H54 (cell line): ENCODE measurements at regions not wholly inside any gene's neighbourhood (a gene's known extent, or its start where the extent isn't known, plus 50 kb on each side); places are given as distances from the start of the nearest gene placed in this dataset.
"Not testable (repeated sequence)": the region's sequence is repeated elsewhere in the genome, so short reads cannot be mapped to it uniquely, and the experiment has no call there.

ENCODE experiments used
- DNase-seq: peaks from one replicate; pipeline ENCODE4 v3.0.0; 2011; ENCODE audit warnings: low spot score, mixed read lengths; ENCODE audit not compliant: insufficient read length
- FAIRE-seq: peaks from 3 replicates; lab custom pipeline; 2011; peaks lifted over from hg19 to GRCh38; lab: Jason Lieb, UNC
- POLR2A ChIP-seq: IDR thresholded peaks from 2 replicates; pipeline ENCODE4 v1.6.1; 2011; ENCODE audit warnings: low read depth, mild to moderate bottlenecking, low read length

DNA sequence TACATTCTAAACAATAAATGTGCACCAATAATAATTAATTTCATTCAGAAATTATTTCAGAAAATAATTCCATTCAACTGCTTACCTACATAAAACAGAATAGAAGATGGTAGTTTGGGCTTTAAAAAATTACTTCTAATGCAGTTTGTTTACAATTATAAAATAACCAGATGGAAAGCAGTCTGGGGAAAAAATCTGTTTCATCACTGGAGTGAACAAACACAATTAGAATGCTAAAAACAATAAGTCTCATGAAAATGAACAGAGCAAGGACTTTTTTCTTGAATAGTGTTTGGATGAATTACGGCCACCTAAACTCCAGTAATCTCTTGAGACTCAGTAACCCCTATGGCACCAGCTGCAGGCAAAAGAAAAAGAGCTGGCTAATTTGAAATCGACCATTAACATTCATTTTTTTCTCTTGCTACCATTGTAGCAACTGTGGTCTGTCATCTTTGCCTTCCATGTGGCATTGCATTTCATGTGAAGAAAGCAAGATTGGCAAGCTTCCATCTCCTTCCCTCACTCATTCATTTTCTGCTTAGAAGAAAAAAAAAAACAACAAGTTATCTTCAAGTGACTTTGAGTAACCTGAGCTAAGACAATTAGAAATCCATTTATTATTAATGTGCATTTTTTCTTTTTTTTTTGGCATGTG is 88.4 kb upstream of the CEP85L start:
- no peak for TF ChIP-seq POLR2A
- no peak for DNase-seq
- FAIRE-seq, result no peak

DNA sequence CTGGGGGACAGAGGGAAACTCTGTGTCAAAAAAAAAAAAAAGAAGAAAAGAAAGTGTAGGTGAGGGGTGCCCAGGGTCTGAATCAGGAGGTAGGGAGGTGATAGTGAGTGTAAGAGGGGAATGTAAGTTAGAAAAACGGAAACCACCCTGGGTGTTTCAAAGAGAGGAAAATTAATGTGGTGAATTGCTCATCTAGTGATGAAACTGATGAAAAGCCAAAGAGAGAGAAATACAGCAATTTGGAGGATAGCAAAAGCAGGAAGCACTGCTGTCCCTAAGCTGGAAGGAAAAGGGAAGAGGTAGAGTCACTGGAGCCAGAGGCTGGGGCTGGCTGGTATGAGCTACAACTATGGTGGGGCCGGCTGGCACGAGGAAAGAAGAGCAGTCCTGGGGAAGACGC is 85.0 kb upstream of the CEP85L start:
- DNase-seq (no peak), FAIRE-seq (no peak)
- no peak for TF ChIP-seq POLR2A

DNA sequence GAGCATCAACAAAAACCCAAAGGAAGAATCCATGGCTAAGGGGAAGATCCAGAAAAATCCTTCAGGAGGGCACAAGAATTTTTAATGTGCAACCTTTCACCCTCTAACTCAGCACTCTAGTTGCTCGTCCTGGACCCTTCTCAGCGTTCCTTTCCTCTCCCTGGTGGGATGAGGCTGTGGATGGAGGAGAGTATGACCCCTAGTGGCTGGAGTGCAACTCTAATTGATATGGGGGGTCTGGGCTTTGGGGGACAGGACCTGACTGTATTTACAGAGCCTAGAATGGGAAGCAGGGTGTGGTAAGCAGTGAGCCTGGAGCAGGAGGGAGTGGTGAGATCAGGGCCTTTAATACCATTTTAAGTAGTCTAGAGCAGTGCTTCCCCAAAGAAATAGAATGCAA is 83.9 kb upstream of the CEP85L start:
- FAIRE-seq (no peak), DNase-seq (no peak)
- no peak for TF ChIP-seq POLR2A

DNA sequence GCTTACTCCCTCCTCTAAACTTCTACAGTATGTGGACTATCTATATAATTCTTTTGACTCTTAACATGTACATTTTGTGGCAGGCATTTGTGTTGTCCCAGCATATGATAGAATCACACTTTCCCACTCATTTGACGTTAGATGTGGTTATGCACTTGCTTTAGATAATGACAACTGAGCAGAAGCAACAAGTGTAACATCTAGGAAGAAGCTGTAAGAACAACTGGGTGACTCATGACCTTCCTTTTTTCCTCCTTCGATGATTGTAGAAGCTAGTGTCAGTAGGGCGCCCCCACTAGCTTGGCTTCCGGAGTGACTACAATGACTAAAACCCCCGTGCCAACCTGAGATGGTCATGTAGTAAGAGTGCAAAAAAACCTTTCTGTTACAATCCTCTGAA is 74.6 kb upstream of the CEP85L start:
- DNase-seq (no peak), FAIRE-seq (no peak)
- no peak for TF ChIP-seq POLR2A

DNA sequence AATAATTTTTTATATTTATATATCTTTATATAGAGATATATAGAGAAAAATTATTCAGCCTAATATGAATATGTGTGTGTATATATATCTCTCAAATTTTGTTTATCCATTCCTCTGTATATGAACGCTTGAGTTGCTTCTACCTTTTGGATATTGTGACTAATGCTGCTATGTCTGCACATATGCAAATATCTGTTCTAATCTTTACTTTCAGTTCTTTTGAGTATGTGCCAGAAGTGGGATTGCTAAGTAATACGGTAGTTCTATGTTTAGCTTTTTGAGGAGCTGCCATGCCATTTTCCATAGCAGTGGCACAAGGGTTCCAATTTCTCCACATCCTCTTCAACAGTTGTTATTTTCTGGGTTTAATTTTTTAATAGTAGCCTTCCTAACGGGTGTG is 72.8 kb upstream of the CEP85L start:
- TF ChIP-seq POLR2A, result no peak
- FAIRE-seq (no peak), DNase-seq (no peak)

DNA sequence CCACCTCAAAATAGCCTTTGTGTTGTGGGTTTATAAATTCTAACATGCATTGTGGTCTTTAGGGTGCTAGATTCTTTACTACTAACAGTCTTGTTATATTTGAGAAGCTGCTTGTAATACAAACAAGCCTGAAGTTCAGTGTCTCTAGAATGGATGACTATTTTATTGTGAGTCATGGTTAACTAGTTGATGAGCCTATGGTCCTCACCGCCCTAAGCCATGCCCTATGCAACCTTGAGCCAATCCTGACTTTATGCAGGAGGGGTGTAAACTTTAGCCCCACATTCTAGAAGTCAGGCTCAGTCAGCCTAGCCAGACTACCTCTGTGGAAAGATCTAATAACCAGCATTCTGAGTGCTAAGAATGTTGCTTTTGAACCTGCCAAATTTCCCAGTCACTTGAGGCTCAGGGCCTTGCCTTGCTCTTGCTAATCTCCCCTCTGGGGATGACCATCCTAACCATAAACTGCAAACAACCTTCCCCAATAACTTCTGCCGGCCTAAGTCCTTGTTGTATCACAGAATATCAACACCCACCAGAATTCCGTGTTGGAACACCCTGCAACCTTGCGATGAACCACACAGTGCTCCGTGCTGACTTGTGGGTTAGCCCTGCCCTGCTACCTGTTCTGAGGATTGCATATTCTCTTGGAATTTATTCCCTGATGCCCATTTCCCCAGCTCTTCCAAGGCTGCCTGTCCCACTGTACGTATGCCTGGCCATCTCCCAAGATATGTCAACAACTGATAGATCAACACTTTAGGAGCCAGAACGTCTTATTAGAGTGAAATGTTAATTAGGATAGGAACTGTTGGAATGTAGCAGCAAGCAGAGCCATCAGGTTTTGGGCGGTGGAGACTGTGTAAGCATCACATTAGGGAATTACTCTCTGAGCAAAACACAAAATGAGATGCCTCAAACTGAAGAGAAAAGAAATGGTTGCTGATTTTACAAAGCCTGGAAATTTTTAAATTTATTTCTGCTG is 71.7 kb upstream of the CEP85L start:
- no peak for DNase-seq
- FAIRE-seq, result no peak
- no peak for TF ChIP-seq POLR2A

DNA sequence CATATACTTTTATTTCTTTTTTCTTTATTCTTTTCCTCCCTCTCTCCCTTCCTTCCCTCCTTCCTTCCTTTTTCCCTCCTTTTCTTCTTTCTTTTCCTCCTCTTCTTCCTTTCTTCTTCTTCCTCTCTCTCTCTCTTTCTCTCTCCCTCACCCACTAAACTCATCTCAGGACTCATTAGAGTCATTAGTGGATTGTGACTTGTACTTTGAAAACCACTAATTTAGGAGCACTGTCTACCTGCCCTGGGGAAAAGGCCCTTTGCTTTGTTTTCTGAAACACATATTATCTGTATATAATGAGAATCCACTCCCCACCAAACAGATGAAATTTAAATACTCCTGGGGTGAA is 68.7 kb upstream of the CEP85L start:
- no peak for DNase-seq
- TF ChIP-seq POLR2A, result no peak
- no peak for FAIRE-seq

DNA sequence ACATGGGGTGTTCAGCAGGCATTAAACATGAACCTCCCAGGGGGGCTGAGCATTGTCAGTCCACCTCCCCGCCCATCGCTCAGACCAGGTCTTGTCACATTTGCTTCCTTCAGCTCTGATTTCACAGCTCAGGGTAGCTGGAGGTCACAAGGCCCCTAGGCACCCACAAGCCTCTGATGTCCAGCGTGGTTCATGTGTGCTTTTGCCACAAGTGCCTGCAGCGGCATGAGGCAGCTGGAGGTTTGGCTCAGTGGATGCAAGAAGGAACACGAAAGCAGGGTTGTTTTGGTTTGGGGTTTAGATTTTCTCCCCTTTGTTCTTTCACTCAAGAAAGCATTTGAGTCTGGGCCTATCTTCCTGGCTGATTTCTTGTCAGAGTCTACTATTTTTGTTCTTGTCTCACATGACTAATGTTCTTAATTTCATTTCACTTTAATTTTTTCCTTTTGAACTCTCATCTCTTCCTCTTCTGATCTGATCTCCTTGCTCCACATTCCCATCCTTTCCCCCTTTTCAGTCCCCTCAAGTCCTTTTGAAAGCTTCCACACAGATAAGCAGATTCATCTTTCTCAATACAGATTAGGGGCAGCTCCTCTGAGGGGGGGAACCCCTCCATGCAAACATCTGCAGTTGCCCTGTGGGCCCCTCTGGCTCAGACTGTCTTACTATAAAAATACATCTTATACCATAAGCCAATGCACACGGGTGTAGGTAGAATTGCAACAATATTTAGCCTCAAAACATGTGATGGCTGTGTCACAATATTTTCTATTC is 68.1 kb upstream of the CEP85L start:
- TF ChIP-seq POLR2A, result no peak
- FAIRE-seq (no peak), DNase-seq (no peak)

DNA sequence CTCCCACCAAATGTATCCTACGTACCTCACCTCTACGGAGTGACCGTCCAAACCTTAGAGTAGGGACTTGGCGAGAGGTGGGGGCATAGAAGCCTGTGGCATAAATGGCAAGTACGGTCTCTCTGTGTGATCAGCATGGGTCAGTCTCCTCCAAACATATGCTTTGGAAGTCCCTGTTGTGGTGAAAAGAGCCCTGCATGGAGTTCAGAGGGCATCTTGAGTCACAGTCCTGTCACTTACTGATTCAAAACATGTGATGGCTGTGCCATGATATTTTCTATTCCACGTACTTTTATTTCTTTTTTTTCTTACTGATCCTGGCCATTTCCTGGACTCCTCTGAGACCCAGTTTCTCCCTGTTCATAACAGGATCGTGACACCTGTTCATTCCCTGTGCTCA is 67.5 kb upstream of the CEP85L start:
- DNase-seq (no peak), FAIRE-seq (no peak)
- TF ChIP-seq POLR2A, result no peak

DNA sequence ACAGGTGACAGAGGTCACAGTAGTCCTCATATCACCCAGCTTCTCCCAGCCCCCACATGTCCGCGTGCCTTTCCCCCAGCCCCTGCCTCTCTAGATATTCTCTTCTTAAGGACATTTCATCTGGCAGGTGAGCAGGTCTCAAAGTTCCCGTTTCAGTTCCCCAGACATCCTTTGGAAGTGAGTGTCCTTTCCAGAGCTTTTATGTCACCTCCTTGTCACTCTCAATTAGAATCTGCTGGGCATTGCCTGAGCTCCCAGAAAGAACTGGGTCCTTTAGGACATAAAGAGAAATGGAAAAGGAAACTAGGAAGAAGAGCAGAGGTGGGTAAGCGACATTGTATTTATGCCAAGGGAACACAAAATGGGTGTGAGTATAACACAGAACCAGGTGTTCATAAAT is 66.9 kb upstream of the CEP85L start:
- no peak for TF ChIP-seq POLR2A
- DNase-seq (no peak), FAIRE-seq (no peak)

DNA sequence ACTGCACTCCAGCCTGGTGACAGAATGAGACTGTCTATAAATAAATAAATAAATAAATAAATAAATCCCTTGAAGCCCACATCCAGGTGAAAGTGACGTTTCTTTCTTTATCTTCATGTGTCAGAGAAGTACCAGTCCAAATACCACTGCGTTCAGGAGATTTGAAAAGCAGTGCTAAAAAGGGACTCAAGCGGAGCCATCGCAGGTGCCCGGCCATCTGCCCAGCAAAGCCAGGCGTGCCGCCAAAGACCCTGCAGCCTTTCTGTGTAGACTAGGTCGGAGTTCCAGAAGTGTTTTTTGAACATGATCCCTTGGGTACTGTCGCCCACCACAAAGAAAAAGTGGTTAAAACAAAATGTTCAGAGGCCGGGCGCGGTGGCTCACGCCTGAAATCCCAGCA is 65.7 kb upstream of the CEP85L start:
- FAIRE-seq (no peak), DNase-seq (no peak)
- TF ChIP-seq POLR2A, result no peak

DNA sequence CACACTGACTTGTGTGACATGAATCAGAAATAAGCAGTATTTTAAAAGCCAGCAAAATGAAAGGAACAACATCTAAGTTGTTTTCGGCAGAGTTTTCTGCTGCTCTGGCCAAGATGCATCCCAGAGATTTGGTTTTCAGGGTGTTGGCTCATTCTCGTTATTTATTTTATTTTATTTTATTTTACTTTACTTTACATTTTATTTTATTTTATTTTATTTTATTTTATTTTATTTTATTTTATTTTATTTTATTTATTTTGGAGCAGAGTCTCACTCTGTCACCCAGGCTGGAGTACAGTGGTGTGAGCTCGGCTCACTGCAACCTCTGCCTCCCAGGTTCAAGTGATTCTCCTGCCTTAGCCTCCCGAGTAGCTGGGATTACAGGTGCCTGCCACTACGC is 64.5 kb upstream of the CEP85L start:
- FAIRE-seq, result not testable (repeated sequence)

DNA sequence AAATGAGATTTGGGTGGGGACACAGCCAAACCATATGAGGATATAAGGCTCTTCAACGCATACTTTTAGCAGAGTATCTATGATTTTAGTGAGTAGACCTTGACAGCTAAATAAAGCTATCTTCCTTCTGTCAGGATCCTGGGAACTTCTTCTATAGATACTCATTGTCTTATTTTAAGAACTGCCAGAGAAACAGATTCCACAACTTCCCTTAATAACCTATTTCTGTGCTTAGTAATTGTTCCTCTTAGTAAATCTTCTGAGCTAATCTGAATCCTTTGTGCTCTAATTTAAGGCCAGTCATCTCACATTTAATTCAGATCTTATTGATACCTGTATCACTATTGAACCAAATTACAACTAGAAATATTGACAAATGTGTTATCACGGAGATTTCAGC is 64.0 kb upstream of the CEP85L start:
- FAIRE-seq (no peak), DNase-seq (no peak)
- no peak for TF ChIP-seq POLR2A

More for the DNA sequence above, 64.5 kb upstream of the CEP85L start:
- DNase-seq, result not testable (repeated sequence)

DNA sequence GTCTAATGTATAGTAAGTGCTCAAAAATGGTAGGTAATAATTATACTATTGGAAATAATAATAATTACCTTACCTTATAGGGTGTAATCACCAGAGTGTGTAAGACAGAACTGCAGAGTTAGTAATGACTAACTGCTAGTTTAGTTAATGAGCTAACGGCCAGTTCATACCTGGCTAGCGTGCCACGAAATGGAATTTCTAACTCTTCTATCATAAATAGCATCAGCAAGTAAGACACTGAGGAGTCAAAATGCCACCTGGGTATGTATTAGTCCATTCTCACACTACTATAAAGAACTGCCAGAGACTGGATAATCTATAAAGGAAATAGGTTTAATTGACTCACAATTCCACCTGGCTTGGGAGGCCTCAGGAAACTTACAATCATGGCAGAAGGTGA is 63.4 kb upstream of the CEP85L start:
- no peak for FAIRE-seq
- DNase-seq, result no peak
- TF ChIP-seq POLR2A, result no peak
